ENCODE measurements at regions not wholly inside any gene's neighbourhood (a gene's known extent, or its start where the extent isn't known, plus 50 kb on each side); places are given as distances from the start of the nearest gene placed in this dataset.
"Not testable (repeated sequence)": the region's sequence is repeated elsewhere in the genome, so short reads cannot be mapped to it uniquely, and the experiment has no call there.

GRCh38 chr2:143839456-143839855, 680.5 kb downstream of the ZEB2 start:
- Mint-ChIP-seq H3K4me1 (ENCODE audit: low read depth) (no peaks in the 10 kb centered on the region), H3K27ac (no peak overlapping the region), H3K9me3 (ENCODE audit: insufficient read depth) (no peaks in the 10 kb centered on the region), H3K36me3 (ENCODE audit: low read depth) (no peaks in the 10 kb centered on the region), H3K27me3 (ENCODE audit: low read depth) (peaks cover 5% of the 10 kb centered on the region), H3K4me3 (no peak overlapping the region)
- ChIA-PET POLR2A (no interaction called here), CTCF (no interaction called here)
- ATAC-seq = no peak
- DNase-seq = no peak

- not testable (repeated sequence) for H3K27me3 Mint-ChIP-seq (ENCODE audit: low read depth); H3K27ac Mint-ChIP-seq
These were observed 682.9 kb downstream of the ZEB2 start for GRCh38 chr2:143837055-143837454.

GRCh38 chr2:143835481-143835880, 684.4 kb downstream of the ZEB2 start:
- ChIA-PET CTCF (no interaction called here), POLR2A (no interaction called here)
- no peak overlapping the region for H3K4me3 Mint-ChIP-seq
- peaks cover 3% of the 10 kb centered on the region for H3K27me3 Mint-ChIP-seq (ENCODE audit: low read depth)
- H3K27ac Mint-ChIP-seq = no peak overlapping the region
- H3K36me3 Mint-ChIP-seq (ENCODE audit: low read depth) = no peaks in the 10 kb centered on the region
- H3K9me3 Mint-ChIP-seq (ENCODE audit: insufficient read depth) = no peaks in the 10 kb centered on the region
- no peak for ATAC-seq
- DNase-seq = no peak
- no peaks in the 10 kb centered on the region for H3K4me1 Mint-ChIP-seq (ENCODE audit: low read depth)

More at GRCh38 chr2:143837055-143837454, 682.9 kb downstream of the ZEB2 start:
- H3K36me3 Mint-ChIP-seq (ENCODE audit: low read depth); H3K9me3 Mint-ChIP-seq (ENCODE audit: insufficient read depth); H3K4me3 Mint-ChIP-seq; H3K4me1 Mint-ChIP-seq (ENCODE audit: low read depth); POLR2A ChIA-PET; CTCF ChIA-PET; DNase-seq; ATAC-seq: not testable (repeated sequence)

- no peak for ATAC-seq
- H3K27me3 Mint-ChIP-seq (ENCODE audit: low read depth) = peaks cover 12% of the 10 kb centered on the region
- H3K36me3 Mint-ChIP-seq (ENCODE audit: low read depth) = no peaks in the 10 kb centered on the region
These were observed 686.8 kb downstream of the ZEB2 start for GRCh38 chr2:143833015-143833660.

GRCh38 chr2:143830476-143830875, 689.4 kb downstream of the ZEB2 start:
- Mint-ChIP-seq H3K27me3 (ENCODE audit: low read depth) (peaks cover 23% of the 10 kb centered on the region), H3K4me1 (ENCODE audit: low read depth) (no peaks in the 10 kb centered on the region), H3K36me3 (ENCODE audit: low read depth) (no peaks in the 10 kb centered on the region), H3K27ac (no peak overlapping the region), H3K9me3 (ENCODE audit: insufficient read depth) (no peaks in the 10 kb centered on the region), H3K4me3 (no peak overlapping the region)
- CTCF ChIA-PET = interaction anchor here (1.4 kb wide), 1 partner anchor 15 kb away, joined by 3 read pairs; no protein-coding TSS in a partner anchor
- POLR2A ChIA-PET = no interaction called here
- no peak for DNase-seq
- no peak for ATAC-seq

More at GRCh38 chr2:143833015-143833660, 686.8 kb downstream of the ZEB2 start:
- DNase-seq = no peak
- Mint-ChIP-seq H3K9me3 (ENCODE audit: insufficient read depth) (no peaks in the 10 kb centered on the region), H3K4me3 (no peak overlapping the region), H3K4me1 (ENCODE audit: low read depth) (no peaks in the 10 kb centered on the region), H3K27ac (no peak overlapping the region)
- ChIA-PET CTCF (interaction anchor here (1.5 kb wide), 1 partner anchor 18 kb away, joined by 3 read pairs; no protein-coding TSS in a partner anchor), POLR2A (no interaction called here)

GRCh38 chr2:143828763-143829537, 691.0 kb downstream of the ZEB2 start:
- Mint-ChIP-seq H3K27ac (no peak overlapping the region), H3K36me3 (ENCODE audit: low read depth) (no peaks in the 10 kb centered on the region), H3K4me3 (no peak overlapping the region), H3K4me1 (ENCODE audit: low read depth) (no peaks in the 10 kb centered on the region), H3K9me3 (ENCODE audit: insufficient read depth) (no peaks in the 10 kb centered on the region), H3K27me3 (ENCODE audit: low read depth) (peaks cover 25% of the 10 kb centered on the region)
- ChIA-PET CTCF (no interaction called here), POLR2A (no interaction called here)
- ATAC-seq = no peak
- DNase-seq = no peak

GRCh38 chr2:143824791-143825190, 695.1 kb downstream of the ZEB2 start:
- DNase-seq = no peak
- ChIA-PET POLR2A (no interaction called here), CTCF (no interaction called here)
- no peak overlapping the region for H3K27ac Mint-ChIP-seq
- H3K4me1 Mint-ChIP-seq (ENCODE audit: low read depth) = no peaks in the 10 kb centered on the region
- peaks cover 27% of the 10 kb centered on the region for H3K27me3 Mint-ChIP-seq (ENCODE audit: low read depth)
- H3K4me3 Mint-ChIP-seq = no peak overlapping the region
- H3K9me3 Mint-ChIP-seq (ENCODE audit: insufficient read depth) = no peaks in the 10 kb centered on the region
- no peak for ATAC-seq
- H3K36me3 Mint-ChIP-seq (ENCODE audit: low read depth) = no peaks in the 10 kb centered on the region

GRCh38 chr2:143823876-143824275, 694.7 kb downstream of the ARHGAP15 start:
- no peak for DNase-seq
- no peak for ATAC-seq
- ChIA-PET POLR2A (no interaction called here), CTCF (no interaction called here)
- Mint-ChIP-seq H3K4me1 (ENCODE audit: low read depth) (no peaks in the 10 kb centered on the region), H3K27me3 (ENCODE audit: low read depth) (peaks cover 22% of the 10 kb centered on the region), H3K4me3 (no peak overlapping the region), H3K36me3 (ENCODE audit: low read depth) (no peaks in the 10 kb centered on the region), H3K27ac (no peak overlapping the region), H3K9me3 (ENCODE audit: insufficient read depth) (no peaks in the 10 kb centered on the region)

- ATAC-seq = no peak
- DNase-seq = no peak
- no peaks in the 10 kb centered on the region for H3K36me3 Mint-ChIP-seq (ENCODE audit: low read depth)
- no peak overlapping the region for H3K4me3 Mint-ChIP-seq
- peaks cover 21% of the 10 kb centered on the region for H3K27me3 Mint-ChIP-seq (ENCODE audit: low read depth)
- CTCF ChIA-PET = no interaction called here
- H3K9me3 Mint-ChIP-seq (ENCODE audit: insufficient read depth) = no peaks in the 10 kb centered on the region
- POLR2A ChIA-PET = no interaction called here
- no peak overlapping the region for H3K27ac Mint-ChIP-seq
- no peaks in the 10 kb centered on the region for H3K4me1 Mint-ChIP-seq (ENCODE audit: low read depth)
These were observed 694.1 kb downstream of the ARHGAP15 start for GRCh38 chr2:143823296-143823695.

GRCh38 chr2:143822736-143823135, 693.5 kb downstream of the ARHGAP15 start:
- no peak for ATAC-seq
- H3K9me3 Mint-ChIP-seq (ENCODE audit: insufficient read depth) = no peaks in the 10 kb centered on the region
- no peaks in the 10 kb centered on the region for H3K4me1 Mint-ChIP-seq (ENCODE audit: low read depth)

GRCh38 chr2:143819764-143820163, 690.5 kb downstream of the ARHGAP15 start:
- no peak for ATAC-seq
- POLR2A ChIA-PET = no interaction called here

More at GRCh38 chr2:143822736-143823135, 693.5 kb downstream of the ARHGAP15 start:
- no peak for DNase-seq
- H3K4me3 Mint-ChIP-seq = no peak overlapping the region
- H3K27ac Mint-ChIP-seq = no peak overlapping the region
- no peaks in the 10 kb centered on the region for H3K36me3 Mint-ChIP-seq (ENCODE audit: low read depth)
- CTCF ChIA-PET = no interaction called here
- POLR2A ChIA-PET = no interaction called here
- peaks cover 19% of the 10 kb centered on the region for H3K27me3 Mint-ChIP-seq (ENCODE audit: low read depth)

GRCh38 chr2:143819190-143819735, 690.0 kb downstream of the ARHGAP15 start:
- CTCF ChIA-PET = no interaction called here
- POLR2A ChIA-PET = no interaction called here
- Mint-ChIP-seq H3K27ac (no peak overlapping the region), H3K27me3 (ENCODE audit: low read depth) (peaks cover 6% of the 10 kb centered on the region), H3K4me1 (ENCODE audit: low read depth) (no peaks in the 10 kb centered on the region), H3K9me3 (ENCODE audit: insufficient read depth) (no peaks in the 10 kb centered on the region), H3K36me3 (ENCODE audit: low read depth) (no peaks in the 10 kb centered on the region), H3K4me3 (no peak overlapping the region)
- ATAC-seq (no peak), DNase-seq (no peak)

More at GRCh38 chr2:143819764-143820163, 690.5 kb downstream of the ARHGAP15 start:
- H3K27ac Mint-ChIP-seq = no peak overlapping the region
- DNase-seq = no peak
- peaks cover 6% of the 10 kb centered on the region for H3K27me3 Mint-ChIP-seq (ENCODE audit: low read depth)
- H3K4me3 Mint-ChIP-seq = no peak overlapping the region
- CTCF ChIA-PET = interaction anchor here (0.7 kb wide), 1 partner anchor 282 kb away, joined by 3 read pairs; no protein-coding TSS in a partner anchor
- no peaks in the 10 kb centered on the region for H3K9me3 Mint-ChIP-seq (ENCODE audit: insufficient read depth)
- H3K36me3 Mint-ChIP-seq (ENCODE audit: low read depth) = no peaks in the 10 kb centered on the region
- no peaks in the 10 kb centered on the region for H3K4me1 Mint-ChIP-seq (ENCODE audit: low read depth)
